HUES64 (cell line): ENCODE measurements at regions not wholly inside any gene's neighbourhood (a gene's known extent, or its start where the extent isn't known, plus 50 kb on each side); places are given as distances from the start of the nearest gene placed in this dataset.

Source experiments
- H3K27ac ChIP-seq: 2 replicates; pipeline ENCODE4 v1.7.0; 2013; ENCODE audit warnings: low read depth, low read length, inconsistent platforms
- H3K27me3 ChIP-seq: 2 replicates; pipeline ENCODE4 v1.6.1; 2013; ENCODE audit warnings: mild to moderate bottlenecking, low read length; ENCODE audit not compliant: insufficient read depth
- H3K36me3 ChIP-seq: 2 replicates; pipeline ENCODE4 v1.6.1; 2013; ENCODE audit warnings: mild to moderate bottlenecking, low read length; ENCODE audit not compliant: insufficient read depth
- H3K4me1 ChIP-seq: 2 replicates; pipeline ENCODE4 v1.6.1; 2013; ENCODE audit warnings: mild to moderate bottlenecking, low read length, moderate library complexity; ENCODE audit not compliant: insufficient read depth
- H3K4me3 ChIP-seq: 2 replicates; pipeline ENCODE4 v1.5.1; 2013; ENCODE audit warnings: mild to moderate bottlenecking, low read length, moderate library complexity
- H3K9ac ChIP-seq: 2 replicates; pipeline ENCODE4 v1.6.1; 2013; ENCODE audit warnings: mild to moderate bottlenecking, low read depth, low read length
- H3K9me3 ChIP-seq: 2 replicates; pipeline ENCODE4 v1.6.1; 2013; ENCODE audit warnings: low read depth, low read length; ENCODE audit not compliant: insufficient read depth
- WGBS: fragments of 150-250, 120-280 bp; methylation state at CpG from one replicate; pipeline ENCODE4 v1.1.7; 2013; ENCODE audit warnings: missing lambda C conversion rate; 5-methylcytosine and 5-hydroxymethylcytosine counted together

GRCh38 chr20:53688085-53688484, 94.4 kb upstream of the ZNF217 start:
- H3K9me3 ChIP-seq = no peaks in the 10 kb centered on the region
- no peak overlapping the region for H3K27ac ChIP-seq
- no peaks in the 10 kb centered on the region for H3K27me3 ChIP-seq
- H3K4me1 ChIP-seq = no peaks in the 10 kb centered on the region
- no peak overlapping the region for H3K9ac ChIP-seq
- 48% methylated on average over 1 of the region's 1 CpG for WGBS
- H3K4me3 ChIP-seq = no peak overlapping the region
- H3K36me3 ChIP-seq = no peaks in the 10 kb centered on the region

DNA sequence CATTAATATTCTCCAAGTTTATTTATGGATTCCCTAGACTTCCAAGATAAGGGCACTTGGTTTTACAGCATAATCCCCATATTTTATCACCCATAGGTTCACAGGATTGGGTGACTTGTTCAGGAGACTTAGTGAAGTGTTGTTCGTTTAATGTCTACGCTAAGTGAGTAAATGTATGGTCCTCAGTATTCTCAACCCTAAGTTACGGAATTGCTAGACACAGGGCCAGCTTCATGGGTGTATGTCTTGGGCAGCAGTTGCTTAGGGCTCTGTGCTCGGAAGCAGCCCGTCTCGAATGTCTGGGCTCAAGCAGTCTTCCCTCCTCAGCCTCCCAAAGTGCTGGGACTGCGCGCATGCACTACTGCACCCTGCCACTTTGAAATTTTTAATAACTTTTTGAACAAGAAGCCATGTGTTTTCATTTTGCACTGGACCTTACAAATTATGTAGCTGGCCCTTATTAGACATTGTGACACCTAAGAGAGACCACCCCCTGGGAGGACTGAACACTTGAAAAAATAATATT, 91.5 kb upstream of the ZNF217 start:
- Histone ChIP-seq H3K36me3 (no peaks in the 10 kb centered on the region), H3K9ac (no peak overlapping the region), H3K27ac (no peak overlapping the region), H3K9me3 (no peaks in the 10 kb centered on the region), H3K27me3 (no peaks in the 10 kb centered on the region), H3K4me1 (peaks cover 4% of the 10 kb centered on the region; the same call in 1 of the 2 replicates), H3K4me3 (no peak overlapping the region)
- 96% methylated on average over 8 of the region's 8 CpGs for WGBS

GRCh38 chr20:53683506-53683905, 89.9 kb upstream of the ZNF217 start:
- Histone ChIP-seq H3K4me1 (peaks cover 20% of the 10 kb centered on the region), H3K27ac (no peak overlapping the region), H3K9ac (no peak overlapping the region), H3K4me3 (no peak overlapping the region), H3K36me3 (no peaks in the 10 kb centered on the region), H3K27me3 (no peaks in the 10 kb centered on the region), H3K9me3 (no peaks in the 10 kb centered on the region)
- WGBS = 88% methylated on average over 3 of the region's 3 CpGs

DNA sequence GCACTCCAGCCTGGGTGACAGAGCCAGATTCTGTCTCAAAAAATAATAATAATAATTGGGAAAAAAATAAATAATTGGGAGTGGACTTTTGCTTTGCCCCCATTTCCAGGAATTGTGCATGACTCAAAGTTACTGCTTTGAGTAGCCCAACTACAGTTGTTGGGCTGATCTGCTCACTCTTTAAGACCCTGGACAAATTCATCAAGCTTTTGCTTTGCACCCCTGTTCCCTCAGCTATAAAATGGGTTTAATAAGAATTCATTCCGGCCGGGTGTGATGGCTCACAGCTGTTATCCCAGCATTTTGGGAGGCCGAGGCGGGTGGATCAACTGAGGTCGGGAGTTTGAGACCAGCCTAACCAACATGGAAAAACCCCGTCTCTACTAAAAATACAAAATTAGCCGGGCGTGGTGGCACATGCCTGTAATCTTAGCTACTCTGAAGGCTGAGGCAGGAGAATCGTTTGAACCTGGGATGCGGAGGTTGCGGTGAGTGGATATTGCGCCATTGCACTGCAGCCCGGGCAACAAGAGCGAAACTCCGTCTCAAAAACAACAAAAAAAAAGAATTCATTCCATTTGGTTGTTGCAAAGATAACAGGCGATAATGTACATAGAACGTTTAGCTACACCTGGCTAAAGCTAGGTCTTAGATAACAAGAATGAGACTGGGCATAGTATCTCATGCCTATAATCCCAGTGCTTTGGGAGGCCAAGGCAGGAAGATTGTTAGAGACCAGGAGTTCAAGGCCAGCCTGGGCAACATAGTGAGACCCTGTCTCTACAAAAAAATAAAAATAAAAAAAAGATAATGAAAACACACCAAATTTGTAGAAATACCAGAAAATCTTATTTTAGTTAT, 87.9 kb upstream of the ZNF217 start:
- Histone ChIP-seq H3K4me1 (peaks cover 34% of the 10 kb centered on the region), H3K9ac (no peak overlapping the region), H3K27ac (no peak overlapping the region), H3K4me3 (no peak overlapping the region), H3K9me3 (no peaks in the 10 kb centered on the region), H3K36me3 (no peaks in the 10 kb centered on the region), H3K27me3 (no peaks in the 10 kb centered on the region)
- 90% methylated on average over 17 of the region's 17 CpGs for WGBS

DNA sequence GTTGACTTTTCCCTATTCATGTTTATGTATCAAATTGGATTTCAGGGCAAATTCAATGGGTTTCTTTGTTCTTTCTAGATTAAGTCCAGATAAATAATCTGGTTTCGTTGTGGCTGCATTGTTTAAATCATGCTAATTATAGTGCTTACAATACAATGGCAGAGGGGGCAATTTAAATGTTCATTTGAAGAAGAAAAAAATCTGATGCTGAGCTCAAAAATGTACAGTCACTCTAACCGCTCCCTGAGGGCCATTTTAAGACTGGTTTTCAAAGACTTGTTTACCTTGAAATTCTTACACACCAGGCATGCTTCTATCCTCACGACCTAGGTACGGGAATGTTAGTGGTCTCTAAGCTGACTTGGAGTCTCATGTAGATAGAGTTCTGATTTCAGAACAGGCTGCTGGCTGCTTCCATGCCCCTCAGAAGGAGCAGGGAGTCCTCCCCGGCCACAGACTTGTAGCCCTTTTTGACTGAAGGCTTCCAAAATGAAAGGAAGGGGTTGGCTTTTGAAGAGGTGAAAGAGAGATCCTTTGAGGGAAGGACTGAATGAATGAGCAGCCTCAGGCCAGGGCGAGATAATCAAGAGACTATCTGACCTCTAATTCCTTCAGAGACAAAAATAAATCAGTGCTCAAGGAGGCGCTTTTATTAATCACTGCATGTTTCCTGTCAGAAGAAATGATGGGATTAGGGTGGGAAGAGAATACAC, 86.1 kb upstream of the ZNF217 start:
- H3K36me3 ChIP-seq = no peaks in the 10 kb centered on the region
- H3K27ac ChIP-seq = peak overlapping the region; percentile 58; the same call in 1 of the 2 replicates
- no peaks in the 10 kb centered on the region for H3K9me3 ChIP-seq
- H3K4me3 ChIP-seq = no peak overlapping the region
- H3K9ac ChIP-seq = peak overlapping the region; percentile 34; the same call in 1 of the 2 replicates
- peaks cover 34% of the 10 kb centered on the region for H3K4me1 ChIP-seq
- no peaks in the 10 kb centered on the region for H3K27me3 ChIP-seq
- 55% methylated on average over 7 of the region's 7 CpGs for WGBS

DNA sequence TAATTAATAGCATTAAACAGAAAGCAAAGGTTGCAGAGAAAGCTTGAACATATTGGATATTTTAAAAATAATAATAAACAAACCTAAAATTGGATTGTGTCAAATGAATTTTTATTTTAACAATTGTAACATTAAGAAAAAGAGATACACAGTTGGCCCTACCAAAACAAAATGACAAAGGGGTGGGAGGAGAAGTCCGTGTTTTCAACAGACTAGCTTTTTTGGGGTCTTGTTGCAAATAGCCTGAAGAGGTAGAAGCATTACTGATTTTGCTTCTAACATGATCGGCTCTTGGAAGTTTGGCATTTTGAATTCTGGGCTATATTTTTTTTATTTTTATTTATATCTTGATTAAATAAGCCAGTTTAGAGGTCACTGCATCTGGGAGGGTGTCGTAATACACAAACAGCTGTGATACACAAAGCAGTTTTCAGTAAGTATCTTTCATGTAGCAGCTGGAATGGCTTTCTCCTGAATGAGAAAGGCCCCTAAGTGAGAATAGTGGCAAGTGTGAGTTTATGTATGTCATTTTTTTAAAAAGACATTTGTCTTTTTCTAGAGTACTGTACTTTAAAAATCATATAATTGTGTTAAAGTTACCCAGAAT, 85.5 kb upstream of the ZNF217 start:
- Histone ChIP-seq H3K27me3 (no peaks in the 10 kb centered on the region), H3K9ac (0 out of 2 replicates have a peak overlapping the region, but pooled peaks have one; percentile 34), H3K4me1 (peaks cover 34% of the 10 kb centered on the region), H3K36me3 (no peaks in the 10 kb centered on the region), H3K27ac (peak overlapping the region; percentile 58; the same call in 1 of the 2 replicates), H3K4me3 (no peak overlapping the region), H3K9me3 (no peaks in the 10 kb centered on the region)
- WGBS = 57% methylated on average over 3 of the region's 3 CpGs

GRCh38 chr20:53678315-53678989, 84.8 kb upstream of the ZNF217 start:
- Histone ChIP-seq H3K27ac (no peak overlapping the region; the same call in 1 of the 2 replicates), H3K9ac (no peak overlapping the region; the same call in 1 of the 2 replicates)
- WGBS = 55% methylated on average over 5 of the region's 7 CpGs

DNA sequence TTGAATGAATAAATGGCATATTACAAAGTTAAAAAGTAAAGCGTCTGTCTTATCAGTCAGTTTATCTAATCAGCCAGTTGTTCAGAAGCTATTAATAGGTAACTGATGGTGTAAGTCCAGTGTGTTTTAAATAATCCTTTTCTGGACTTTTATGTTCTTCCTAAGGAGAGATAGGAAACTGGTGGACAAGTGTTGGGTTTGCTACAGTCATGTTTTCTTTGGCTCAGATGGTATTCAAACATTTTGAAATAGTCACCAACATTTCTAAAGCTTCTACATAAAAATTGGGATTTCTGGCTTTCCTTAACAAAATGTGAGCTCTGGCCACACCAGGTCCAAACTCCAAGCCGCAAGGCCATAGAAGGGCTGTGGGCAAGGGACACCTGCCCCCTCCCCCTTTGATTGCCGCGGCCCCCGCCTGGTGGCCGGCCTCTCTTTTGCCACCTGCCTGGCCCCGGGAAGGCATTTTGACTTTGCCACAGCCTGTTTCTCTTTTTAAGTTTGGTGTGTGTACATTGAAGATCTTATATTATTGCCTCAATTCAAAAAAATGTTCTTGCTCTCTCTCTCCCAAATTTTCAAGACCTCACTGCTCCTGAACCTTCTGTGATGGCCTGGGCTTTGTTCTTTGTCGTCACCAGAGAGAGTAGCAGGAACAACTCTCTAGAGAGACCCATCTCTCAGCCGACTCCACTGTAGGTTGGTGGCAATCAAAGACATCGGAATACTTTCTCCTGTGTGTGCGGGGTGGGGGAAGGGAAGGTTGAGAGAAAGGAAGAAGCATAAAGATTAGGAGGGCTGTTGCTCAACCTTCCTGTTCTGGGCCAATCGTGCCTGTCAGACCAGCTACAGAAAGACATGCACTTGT, 84.0 kb upstream of the ZNF217 start:
- H3K27me3 ChIP-seq = no peaks in the 10 kb centered on the region
- no peaks in the 10 kb centered on the region for H3K36me3 ChIP-seq
- H3K4me3 ChIP-seq = no peak overlapping the region
- peaks cover 34% of the 10 kb centered on the region for H3K4me1 ChIP-seq
- peak overlapping the region; percentile 15; the same call in 1 of the 2 replicates for H3K27ac ChIP-seq
- WGBS = 37% methylated on average over 12 of the region's 12 CpGs
- no peaks in the 10 kb centered on the region for H3K9me3 ChIP-seq
- peak overlapping the region; percentile 26; the same call in 1 of the 2 replicates for H3K9ac ChIP-seq

More at GRCh38 chr20:53678315-53678989, 84.8 kb upstream of the ZNF217 start:
- H3K9me3 ChIP-seq = no peaks in the 10 kb centered on the region
- peaks cover 34% of the 10 kb centered on the region for H3K4me1 ChIP-seq
- H3K4me3 ChIP-seq = no peak overlapping the region
- H3K27me3 ChIP-seq = no peaks in the 10 kb centered on the region
- no peaks in the 10 kb centered on the region for H3K36me3 ChIP-seq

DNA sequence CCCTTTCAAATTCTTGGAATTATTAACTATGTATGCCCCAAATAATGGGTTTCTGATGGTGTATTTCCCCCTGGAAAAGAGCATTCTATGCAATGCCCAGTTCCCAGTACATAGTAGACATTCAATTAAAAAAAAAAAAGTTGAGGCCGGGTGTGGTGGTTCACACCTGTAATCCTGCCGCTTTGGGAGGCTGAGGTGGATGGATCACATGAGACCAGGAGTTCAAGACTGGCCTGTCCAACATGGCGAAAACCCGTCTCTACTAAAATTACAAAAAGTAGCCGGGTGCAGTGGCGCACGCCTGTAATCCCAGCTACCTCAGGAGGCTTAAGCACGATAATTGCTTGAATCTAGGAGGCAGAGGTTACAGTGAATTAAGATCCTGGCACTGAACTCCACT, 83.3 kb upstream of the ZNF217 start:
- H3K27me3 ChIP-seq = no peaks in the 10 kb centered on the region
- no peak overlapping the region for H3K27ac ChIP-seq
- no peak overlapping the region for H3K9ac ChIP-seq
- peaks cover 34% of the 10 kb centered on the region for H3K4me1 ChIP-seq
- H3K36me3 ChIP-seq = no peaks in the 10 kb centered on the region
- WGBS = 93% methylated on average over 8 of the region's 8 CpGs
- H3K9me3 ChIP-seq = no peaks in the 10 kb centered on the region
- no peak overlapping the region for H3K4me3 ChIP-seq

DNA sequence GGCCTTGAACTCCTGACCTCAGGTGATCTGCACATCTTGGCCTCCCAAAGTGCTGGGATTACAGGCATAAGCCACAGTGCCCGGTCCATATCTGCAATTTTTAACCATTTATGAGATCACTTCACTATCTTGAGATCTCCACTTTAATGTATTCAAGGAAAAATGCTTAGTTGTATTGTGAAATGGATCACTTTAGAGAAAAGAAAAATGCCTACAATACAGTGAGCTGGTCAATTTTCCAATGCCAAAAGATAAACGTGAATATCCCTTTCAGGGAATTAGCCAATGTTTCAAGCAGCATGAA, 82.8 kb upstream of the ZNF217 start:
- H3K27me3 ChIP-seq = no peaks in the 10 kb centered on the region
- no peaks in the 10 kb centered on the region for H3K36me3 ChIP-seq
- no peak overlapping the region for H3K27ac ChIP-seq
- no peaks in the 10 kb centered on the region for H3K9me3 ChIP-seq
- H3K9ac ChIP-seq = no peak overlapping the region
- H3K4me3 ChIP-seq = no peak overlapping the region
- 94% methylated on average over 2 of the region's 2 CpGs for WGBS
- peaks cover 34% of the 10 kb centered on the region for H3K4me1 ChIP-seq
